SK-N-SH treated with all-trans-retinoic acid at 6 μM for 48 hours (cell line): ENCODE measurements at regions not wholly inside any gene's neighbourhood (a gene's known extent, or its start where the extent isn't known, plus 50 kb on each side); places are given as distances from the start of the nearest gene placed in this dataset.

Source experiments
- ATAC-seq: fragments of 200-7000 bp; cut with Tn5 transposase; 3 replicates; pipeline ENCODE4 v1.9.1; 2020; ENCODE audit warnings: mild to moderate bottlenecking, moderate library complexity
- BACH2 ChIP-seq: fragments of 250-450 bp; sonication (Bioruptor Pico); IDR thresholded peaks from 2 replicates; pipeline ENCODE4 v1.9.0; 2021; ENCODE audit warnings: mild to moderate bottlenecking, borderline replicate concordance
- CREB5 ChIP-seq: fragments of 250-450 bp; sonication (Bioruptor Pico); IDR thresholded peaks from 2 replicates; pipeline ENCODE4 v1.5.1; 2020; ENCODE audit warnings: low read depth, mild to moderate bottlenecking, moderate library complexity
- CSDC2 ChIP-seq: fragments of 250-450 bp; sonication (Bioruptor Pico); IDR thresholded peaks from 2 replicates; pipeline ENCODE4 v1.5.0; 2020; ENCODE audit warnings: mild to moderate bottlenecking, moderate library complexity
- CSRNP3 ChIP-seq: fragments of 250-450 bp; sonication (Bioruptor Pico); IDR thresholded peaks from 2 replicates; pipeline ENCODE4 v1.5.1; 2021; ENCODE audit warnings: mild to moderate bottlenecking, moderate library complexity
- ESRRG ChIP-seq: fragments of 250-450 bp; sonication (Bioruptor Pico); IDR thresholded peaks from 2 replicates; pipeline ENCODE4 v1.6.1; 2021; ENCODE audit warnings: mild to moderate bottlenecking
- GLIS3 ChIP-seq: fragments of 250-450 bp; sonication (Bioruptor Pico); IDR thresholded peaks from 2 replicates; pipeline ENCODE4 v1.5.0; 2020; ENCODE audit warnings: mild to moderate bottlenecking, moderate library complexity
- OSR1 ChIP-seq: fragments of 250-450 bp; sonication (Bioruptor Pico); IDR thresholded peaks from 2 replicates; pipeline ENCODE4 v1.8.0; 2022; ENCODE audit warnings: moderate library complexity, mild to moderate bottlenecking, inconsistent platforms
- PATZ1 ChIP-seq: fragments of 250-450 bp; sonication (Bioruptor Pico); IDR thresholded peaks from 2 replicates; pipeline ENCODE4 v1.8.0; 2020; ENCODE audit warnings: mild to moderate bottlenecking, moderate library complexity, borderline replicate concordance
- POU6F1 ChIP-seq: fragments of 250-450 bp; sonication (Bioruptor Pico); IDR thresholded peaks from 2 replicates; pipeline ENCODE4 v1.8.0; 2021; ENCODE audit warnings: low read depth, mild to moderate bottlenecking, moderate library complexity, borderline replicate concordance
- PPARA ChIP-seq: fragments of 250-450 bp; sonication (Bioruptor Pico); IDR thresholded peaks from 2 replicates; pipeline ENCODE4 v1.5.0; 2020; ENCODE audit warnings: mild to moderate bottlenecking, borderline replicate concordance
- RARB ChIP-seq: fragments of 250-450 bp; sonication (Bioruptor Pico); IDR thresholded peaks from 2 replicates; pipeline ENCODE4 v1.8.0; 2021; ENCODE audit warnings: mild to moderate bottlenecking, moderate library complexity
- SNAI2 ChIP-seq: fragments of 250-450 bp; sonication (Bioruptor Pico); IDR thresholded peaks from 2 replicates; pipeline ENCODE4 v1.5.0; 2020; ENCODE audit warnings: mild to moderate bottlenecking, moderate library complexity
- TCF4 ChIP-seq: fragments of 250-450 bp; sonication (Bioruptor Pico); IDR thresholded peaks from 2 replicates; pipeline ENCODE4 v1.8.0; 2021; ENCODE audit warnings: mild to moderate bottlenecking, moderate library complexity, borderline replicate concordance
- TOX ChIP-seq: fragments of 250-450 bp; sonication (Bioruptor Pico); IDR thresholded peaks from 2 replicates; pipeline ENCODE4 v1.8.0; 2021; ENCODE audit warnings: mild to moderate bottlenecking, moderate library complexity, borderline replicate concordance
- TSHZ2 ChIP-seq: fragments of 250-450 bp; sonication (Bioruptor Pico); IDR thresholded peaks from 2 replicates; pipeline ENCODE4 v1.5.0; 2020; ENCODE audit warnings: mild to moderate bottlenecking, moderate library complexity
- ZC3H10 ChIP-seq: fragments of 250-450 bp; sonication (Bioruptor Pico); IDR thresholded peaks from 2 replicates; pipeline ENCODE4 v1.5.1; 2021; ENCODE audit warnings: mild to moderate bottlenecking, moderate library complexity
- ZFP3 ChIP-seq: fragments of 250-450 bp; sonication (Bioruptor Pico); IDR thresholded peaks from 2 replicates; pipeline ENCODE4 v1.5.0; 2020; ENCODE audit warnings: mild to moderate bottlenecking, moderate library complexity
- ZFP30 ChIP-seq: fragments of 450-650 bp; formaldehyde crosslinking; IDR thresholded peaks from 2 replicates; pipeline ENCODE4 v1.5.0; 2022; ENCODE audit warnings: mild to moderate bottlenecking, moderate library complexity
- ZNF565 ChIP-seq: fragments of 450-650 bp; formaldehyde crosslinking; conservative IDR thresholded peaks from 2 replicates; pipeline ENCODE4 v1.5.0; 2020; ENCODE audit warnings: low read depth, mild to moderate bottlenecking, moderate library complexity
- ZNF70 ChIP-seq: fragments of 450-650 bp; formaldehyde crosslinking; IDR thresholded peaks from 2 replicates; pipeline ENCODE4 v1.5.0; 2020; ENCODE audit warnings: mild to moderate bottlenecking, moderate library complexity
- ZNF8 ChIP-seq: fragments of 450-650 bp; formaldehyde crosslinking; IDR thresholded peaks from 2 replicates; pipeline ENCODE4 v1.5.0; 2020; ENCODE audit warnings: mild to moderate bottlenecking, moderate library complexity

GRCh38 chr6:11950109-11950508, 62.0 kb upstream of the HIVEP1 start:
- TF ChIP-seq CSDC2 (CRISPR knock-in tag) (no peak), TCF4 (CRISPR knock-in tag) (no peak), ZFP30 (CRISPR knock-in tag) (no peak), CSRNP3 (CRISPR knock-in tag) (no peak), TSHZ2 (CRISPR knock-in tag) (no peak), ZFP3 (CRISPR knock-in tag) (no peak)
- ATAC-seq = no peak

GRCh38 chr6:11947575-11947974, 64.5 kb upstream of the HIVEP1 start:
- ATAC-seq = no peak
- TF ChIP-seq OSR1 (CRISPR knock-in tag) (no peak), ZFP30 (CRISPR knock-in tag) (no peak), PPARA (CRISPR knock-in tag) (no peak), CSDC2 (CRISPR knock-in tag) (no peak), GLIS3 (no peak), ZC3H10 (CRISPR knock-in tag) (no peak), CSRNP3 (CRISPR knock-in tag) (no peak), CREB5 (CRISPR knock-in tag) (no peak), ZNF70 (no peak), PATZ1 (no peak), RARB (CRISPR knock-in tag) (no peak), POU6F1 (CRISPR knock-in tag) (no peak), ZNF565 (no peak), TOX (CRISPR knock-in tag) (no peak), ESRRG (CRISPR knock-in tag) (no peak), BACH2 (no peak), TSHZ2 (CRISPR knock-in tag) (no peak), ZNF8 (CRISPR knock-in tag) (no peak), SNAI2 (CRISPR knock-in tag) (no peak), ZFP3 (CRISPR knock-in tag) (no peak)
- TF ChIP-seq, all 23 proteins: peak for 0
